Pulmonary artery endothelial cell (primary cell): ENCODE measurements at regions not wholly inside any gene's neighbourhood (a gene's known extent, or its start where the extent isn't known, plus 50 kb on each side); places are given as distances from the start of the nearest gene placed in this dataset.
"Not testable (repeated sequence)": the region's sequence is repeated elsewhere in the genome, so short reads cannot be mapped to it uniquely, and the experiment has no call there.

Experiments used
- DNase-seq: peaks from one replicate; pipeline ENCODE4 v3.0.0-alpha.2; 2011; ENCODE audit warnings: low read depth, low spot score

- no peak for DNase-seq
Measured at GRCh38 chr19:29013988-29014387, 199.0 kb downstream of the UQCRFS1 start.

- DNase-seq: no peak
Measured at GRCh38 chr19:29013325-29013724, 199.6 kb downstream of the UQCRFS1 start.

- DNase-seq: no peak
Measured at GRCh38 chr19:29012457-29012856, 200.5 kb downstream of the UQCRFS1 start.

- no peak for DNase-seq
Measured at GRCh38 chr19:29010276-29010675, 202.7 kb downstream of the UQCRFS1 start.

- no peak for DNase-seq
Measured at GRCh38 chr19:29006057-29006735, 206.8 kb downstream of the UQCRFS1 start.

GRCh38 chr19:29004796-29005195 is 208.2 kb downstream of the UQCRFS1 start:
- DNase-seq: no peak

GRCh38 chr19:29003641-29004409 is 209.1 kb downstream of the UQCRFS1 start:
- DNase-seq: no peak

- no peak for DNase-seq
Measured at GRCh38 chr19:29002336-29002735, 210.6 kb downstream of the UQCRFS1 start.

- DNase-seq: no peak
Measured at GRCh38 chr19:29001597-29002245, 211.2 kb downstream of the UQCRFS1 start.

- DNase-seq: no peak
Measured at GRCh38 chr19:29001141-29001581, 211.8 kb downstream of the UQCRFS1 start.

GRCh38 chr19:28999724-29000433 is 213.1 kb downstream of the UQCRFS1 start:
- DNase-seq: no peak

- no peak for DNase-seq
Measured at GRCh38 chr19:28998974-28999373, 214.0 kb downstream of the UQCRFS1 start.

GRCh38 chr19:28997866-28998265 is 215.1 kb downstream of the UQCRFS1 start:
- DNase-seq: not testable (repeated sequence)

GRCh38 chr19:28990522-28990921 is 222.4 kb downstream of the UQCRFS1 start:
- DNase-seq: no peak

GRCh38 chr19:28989739-28990138 is 223.2 kb downstream of the UQCRFS1 start:
- no peak for DNase-seq

- DNase-seq: no peak
Measured at GRCh38 chr19:28988066-28988465, 224.9 kb downstream of the UQCRFS1 start.

GRCh38 chr19:28987177-28987576 is 225.8 kb downstream of the UQCRFS1 start:
- no peak for DNase-seq

- DNase-seq: no peak
Measured at GRCh38 chr19:28985201-28985600, 227.8 kb downstream of the UQCRFS1 start.

- no peak for DNase-seq
Measured at GRCh38 chr19:28984315-28984714, 228.6 kb downstream of the UQCRFS1 start.

- DNase-seq: no peak
Measured at GRCh38 chr19:28983430-28983829, 229.5 kb downstream of the UQCRFS1 start.

- DNase-seq: no peak
Measured at GRCh38 chr19:28981994-28982393, 231.0 kb downstream of the UQCRFS1 start.

GRCh38 chr19:28981518-28981917 is 231.4 kb downstream of the UQCRFS1 start:
- DNase-seq: no peak
